HEK293 (cell line): ENCODE measurements at regions not wholly inside any gene's neighbourhood (a gene's known extent, or its start where the extent isn't known, plus 50 kb on each side); places are given as distances from the start of the nearest gene placed in this dataset.

Source experiments
- CTCF ChIA-PET: fragments of 350-600 bp; formaldehyde crosslinking; extraction: SDS; loops from one replicate; lab custom pipeline; 2021; ENCODE audit warnings: antibody characterized with exemption; lab: Yijun Ruan, JAX
- POLR2A ChIA-PET: fragments of 300-600 bp; formaldehyde crosslinking; extraction: SDS; loops from one replicate; lab custom pipeline; 2020; ENCODE audit warnings: antibody characterized with exemption, inconsistent platforms; lab: Yijun Ruan, JAX
- H3K27ac ChIP-seq: fragments of 200-500 bp; sonication (Bioruptor generic); 2 replicates; pipeline ENCODE4 v1.5.1; 2014; ENCODE audit warnings: low read depth, low read length, control low read depth, inconsistent platforms; ENCODE audit errors: extremely low read depth
- H3K36me3 ChIP-seq, 2 experiments: fragments of 200-500 bp in 1 of 2; sonication (Bioruptor generic) in 1 of 2; 1 replicate in 1 of 2; 2 replicates in 1 of 2; pipeline ENCODE4 v1.5.1; 2014 to 2017; ENCODE audit warnings: inconsistent platforms in 2 of 2, low read length in 2 of 2; ENCODE audit not compliant: control insufficient read depth in 2 of 2, insufficient read depth in 1 of 2
- H3K4me1 ChIP-seq: fragments of 200-500 bp; sonication (Bioruptor generic); 2 replicates; pipeline ENCODE4 v1.5.1; 2014; ENCODE audit warnings: mild to moderate bottlenecking, low read length, inconsistent platforms; ENCODE audit not compliant: control insufficient read depth, insufficient read depth
- H3K4me3 ChIP-seq: 2 replicates; pipeline ENCODE4 v1.5.1; 2011; ENCODE audit warnings: low read depth, mild to moderate bottlenecking, control low read depth, low read length, moderate library complexity
- H3K9me3 ChIP-seq: fragments of 200-500 bp; sonication (Bioruptor generic); 2 replicates; pipeline ENCODE4 v1.5.1; 2014; ENCODE audit warnings: low read depth, low read length, inconsistent platforms; ENCODE audit not compliant: control insufficient read depth, insufficient read depth
- CTCF ChIP-seq: fragments of 450-650 bp; formaldehyde crosslinking; IDR thresholded peaks from 2 replicates; pipeline ENCODE4 v1.5.1; 2016; ENCODE audit warnings: missing biosample characterization, missing genetic modification characterization
- IKZF3 ChIP-seq: fragments of 450-650 bp; IDR thresholded peaks from 2 replicates; pipeline ENCODE4 v1.5.0; 2018; ENCODE audit warnings: missing biosample characterization, mild to moderate bottlenecking, missing genetic modification characterization, moderate library complexity
- SCRT1 ChIP-seq: fragments of 450-650 bp; formaldehyde crosslinking; IDR thresholded peaks from 2 replicates; pipeline ENCODE4 v1.5.1; 2016; ENCODE audit warnings: missing biosample characterization, missing genetic modification characterization, borderline replicate concordance
- WT1 ChIP-seq: fragments of 450-650 bp; formaldehyde crosslinking; IDR thresholded peaks from 2 replicates; pipeline ENCODE4 v1.5.1; 2016; ENCODE audit warnings: missing biosample characterization, missing genetic modification characterization
- ZBTB1 ChIP-seq: fragments of 450-650 bp; formaldehyde crosslinking; IDR thresholded peaks from 2 replicates; pipeline ENCODE4 v1.5.1; 2016; ENCODE audit warnings: missing biosample characterization, missing genetic modification characterization
- ZBTB17 ChIP-seq: fragments of 450-650 bp; formaldehyde crosslinking; IDR thresholded peaks from 2 replicates; pipeline ENCODE4 v1.5.1; 2016; ENCODE audit warnings: missing biosample characterization, missing genetic modification characterization
- ZBTB7A ChIP-seq: fragments of 450-650 bp; formaldehyde crosslinking; IDR thresholded peaks from 2 replicates; pipeline ENCODE4 v1.5.1; 2016; ENCODE audit warnings: low read depth, missing biosample characterization, missing genetic modification characterization
- ZFP41 ChIP-seq: fragments of 450-650 bp; formaldehyde crosslinking; IDR thresholded peaks from 2 replicates; pipeline ENCODE4 v1.5.1; 2016; ENCODE audit warnings: missing biosample characterization, missing genetic modification characterization, borderline replicate concordance
- ZIC2 ChIP-seq: fragments of 450-650 bp; formaldehyde crosslinking; IDR thresholded peaks from 2 replicates; pipeline ENCODE4 v1.5.1; 2016; ENCODE audit warnings: missing biosample characterization, missing genetic modification characterization
- ZNF114 ChIP-seq: fragments of 450-650 bp; formaldehyde crosslinking; IDR thresholded peaks from 2 replicates; pipeline ENCODE4 v1.5.0; 2017; ENCODE audit warnings: missing biosample characterization, missing genetic modification characterization
- ZNF175 ChIP-seq: fragments of 450-650 bp; formaldehyde crosslinking; IDR thresholded peaks from 2 replicates; pipeline ENCODE4 v1.5.1; 2016; ENCODE audit warnings: missing biosample characterization, missing genetic modification characterization
- ZNF2 ChIP-seq: fragments of 450-650 bp; formaldehyde crosslinking; IDR thresholded peaks from 2 replicates; pipeline ENCODE4 v1.5.1; 2016; ENCODE audit warnings: missing biosample characterization, missing genetic modification characterization
- ZNF239 ChIP-seq: fragments of 450-650 bp; formaldehyde crosslinking; IDR thresholded peaks from 2 replicates; pipeline ENCODE4 v1.5.1; 2016; ENCODE audit warnings: missing biosample characterization, missing genetic modification characterization
- ZNF362 ChIP-seq: fragments of 450-650 bp; formaldehyde crosslinking; IDR thresholded peaks from 2 replicates; pipeline ENCODE4 v1.5.1; 2016; ENCODE audit warnings: missing biosample characterization, missing genetic modification characterization
- ZNF37A ChIP-seq: fragments of 450-650 bp; IDR thresholded peaks from 2 replicates; pipeline ENCODE4 v1.5.1; 2018; ENCODE audit warnings: missing biosample characterization, missing genetic modification characterization
- ZNF514 ChIP-seq: fragments of 450-650 bp; formaldehyde crosslinking; IDR thresholded peaks from 2 replicates; pipeline ENCODE4 v1.5.1; 2016; ENCODE audit warnings: missing biosample characterization, missing genetic modification characterization
- ZNF544 ChIP-seq: fragments of 450-650 bp; formaldehyde crosslinking; IDR thresholded peaks from 2 replicates; pipeline ENCODE4 v1.5.0; 2017; ENCODE audit warnings: missing biosample characterization, missing genetic modification characterization
- ZNF549 ChIP-seq: fragments of 450-650 bp; IDR thresholded peaks from 2 replicates; pipeline ENCODE4 v1.5.1; 2018; ENCODE audit warnings: missing biosample characterization, missing genetic modification characterization, mild to moderate bottlenecking, inconsistent platforms, moderate library complexity
- ZNF555 ChIP-seq: fragments of 450-650 bp; formaldehyde crosslinking; conservative IDR thresholded peaks from 2 replicates; pipeline ENCODE4 v1.5.1; 2017; ENCODE audit warnings: missing biosample characterization, mild to moderate bottlenecking, missing genetic modification characterization, inconsistent platforms
- ZNF596 ChIP-seq: fragments of 450-650 bp; IDR thresholded peaks from 2 replicates; pipeline ENCODE4 v1.5.0; 2018; ENCODE audit warnings: missing biosample characterization, mild to moderate bottlenecking, missing genetic modification characterization, moderate library complexity
- ZNF600 ChIP-seq: fragments of 450-650 bp; formaldehyde crosslinking; IDR thresholded peaks from 2 replicates; pipeline ENCODE4 v1.5.1; 2016; ENCODE audit warnings: missing biosample characterization, missing genetic modification characterization
- ZNF621 ChIP-seq: fragments of 450-650 bp; formaldehyde crosslinking; IDR thresholded peaks from 2 replicates; pipeline ENCODE4 v1.5.1; 2017; ENCODE audit warnings: missing biosample characterization, missing genetic modification characterization
- ZNF639 ChIP-seq: fragments of 450-650 bp; formaldehyde crosslinking; IDR thresholded peaks from 2 replicates; pipeline ENCODE4 v1.5.1; 2016; ENCODE audit warnings: missing biosample characterization, missing genetic modification characterization
- ZNF658 ChIP-seq: fragments of 450-650 bp; formaldehyde crosslinking; IDR thresholded peaks from 2 replicates; pipeline ENCODE4; 2016; ENCODE audit warnings: missing biosample characterization, missing genetic modification characterization
- ZNF692 ChIP-seq: fragments of 450-650 bp; formaldehyde crosslinking; IDR thresholded peaks from 2 replicates; pipeline ENCODE4 v1.5.1; 2016; ENCODE audit warnings: missing biosample characterization, missing genetic modification characterization

DNA sequence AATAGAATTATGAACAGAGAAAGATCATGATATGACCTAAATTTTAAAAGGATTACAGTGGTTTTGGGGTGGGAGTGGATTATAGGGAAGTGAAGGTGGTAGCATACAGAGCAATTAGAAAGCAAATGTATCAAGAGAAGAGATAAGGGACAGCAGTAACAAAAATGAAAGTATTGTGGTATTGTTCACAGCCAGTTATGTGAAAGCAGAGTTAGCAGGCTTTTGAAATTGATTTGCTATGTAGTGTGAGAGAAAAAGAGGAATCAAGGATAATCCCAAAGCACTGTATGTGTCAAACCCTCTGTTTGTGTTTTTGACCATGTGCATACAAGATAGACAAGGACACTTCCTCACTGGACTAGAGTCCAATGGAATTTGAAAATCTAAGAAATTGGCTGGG, 1721.4 kb downstream of the PCDH9 start:
- H3K4me3 ChIP-seq: no peak overlapping the region
- H3K27ac ChIP-seq: no peak overlapping the region
- POLR2A ChIA-PET: no interaction called here
- H3K36me3 ChIP-seq: no peaks in the 10 kb centered on the region
- no peaks in the 10 kb centered on the region for H3K9me3 ChIP-seq
- CTCF ChIA-PET: interaction anchor here (0.7 kb wide), 1 partner anchor 708 kb away, joined by 3 read pairs; no protein-coding TSS in a partner anchor
- TF ChIP-seq ZBTB17: no peak
- TF ChIP-seq ZIC2 (tag by site-specific recombination): no peak
- TF ChIP-seq ZNF544 (tag by site-specific recombination): no peak
- no peak for TF ChIP-seq ZNF658 (tag by site-specific recombination)
- TF ChIP-seq WT1: no peak
- TF ChIP-seq ZNF114 (tag by site-specific recombination): no peak
- no peak for TF ChIP-seq ZNF549 (tag by site-specific recombination)
- TF ChIP-seq ZNF692 (tag by site-specific recombination): no peak
- TF ChIP-seq ZNF362: no peak
- no peak for TF ChIP-seq ZNF239
- no peaks in the 10 kb centered on the region for H3K4me1 ChIP-seq

- POLR2A ChIA-PET: no interaction called here
- CTCF ChIA-PET: interaction anchor here (0.7 kb wide), 1 partner anchor 708 kb away, joined by 3 read pairs; no protein-coding TSS in a partner anchor
- Histone ChIP-seq H3K9me3 (no peaks in the 10 kb centered on the region), H3K36me3 (no peaks in the 10 kb centered on the region), H3K4me3 (no peak overlapping the region), H3K27ac (no peak overlapping the region), H3K4me1 (no peaks in the 10 kb centered on the region)
- TF ChIP-seq ZNF621 (no peak), ZBTB7A (tag by site-specific recombination) (no peak), ZNF555 (tag by site-specific recombination) (no peak), ZNF596 (tag by site-specific recombination) (no peak), ZNF362 (no peak)
Measured at GRCh38 chr13:65508338-65508737, 1721.8 kb downstream of the PCDH9 start.

GRCh38 chr13:65505941-65506340, 1724.2 kb downstream of the PCDH9 start:
- Histone ChIP-seq H3K27ac (no peak overlapping the region), H3K4me3 (no peak overlapping the region), H3K36me3 (no peaks in the 10 kb centered on the region), H3K4me1 (no peaks in the 10 kb centered on the region), H3K9me3 (no peaks in the 10 kb centered on the region)
- POLR2A ChIA-PET: no interaction called here
- CTCF ChIA-PET: no interaction called here
- TF ChIP-seq ZNF600 (tag by site-specific recombination): no peak
- no peak for TF ChIP-seq ZNF37A
- TF ChIP-seq ZBTB1 (tag by site-specific recombination): no peak
- no peak for TF ChIP-seq CTCF
- TF ChIP-seq ZFP41 (tag by site-specific recombination): no peak
- TF ChIP-seq IKZF3 (tag by site-specific recombination): no peak
- TF ChIP-seq ZNF514 (tag by site-specific recombination): no peak
- no peak for TF ChIP-seq ZNF639 (tag by site-specific recombination)
- no peak for TF ChIP-seq SCRT1 (tag by site-specific recombination)
- TF ChIP-seq ZNF2 (tag by site-specific recombination): no peak
- TF ChIP-seq ZNF658 (tag by site-specific recombination): no peak
- no peak for TF ChIP-seq ZNF175
